GM18909 (cell line): ENCODE measurements at regions not wholly inside any gene's neighbourhood (a gene's known extent, or its start where the extent isn't known, plus 50 kb on each side); places are given as distances from the start of the nearest gene placed in this dataset.

Experiments used
- ATAC-seq: cut with Tn5 transposase; IDR thresholded peaks from one replicate; pipeline ENCODE4 v1.9.1; 2021; ENCODE audit warnings: mild to moderate bottlenecking; ENCODE audit not compliant: unreplicated experiment, poor library complexity

DNA sequence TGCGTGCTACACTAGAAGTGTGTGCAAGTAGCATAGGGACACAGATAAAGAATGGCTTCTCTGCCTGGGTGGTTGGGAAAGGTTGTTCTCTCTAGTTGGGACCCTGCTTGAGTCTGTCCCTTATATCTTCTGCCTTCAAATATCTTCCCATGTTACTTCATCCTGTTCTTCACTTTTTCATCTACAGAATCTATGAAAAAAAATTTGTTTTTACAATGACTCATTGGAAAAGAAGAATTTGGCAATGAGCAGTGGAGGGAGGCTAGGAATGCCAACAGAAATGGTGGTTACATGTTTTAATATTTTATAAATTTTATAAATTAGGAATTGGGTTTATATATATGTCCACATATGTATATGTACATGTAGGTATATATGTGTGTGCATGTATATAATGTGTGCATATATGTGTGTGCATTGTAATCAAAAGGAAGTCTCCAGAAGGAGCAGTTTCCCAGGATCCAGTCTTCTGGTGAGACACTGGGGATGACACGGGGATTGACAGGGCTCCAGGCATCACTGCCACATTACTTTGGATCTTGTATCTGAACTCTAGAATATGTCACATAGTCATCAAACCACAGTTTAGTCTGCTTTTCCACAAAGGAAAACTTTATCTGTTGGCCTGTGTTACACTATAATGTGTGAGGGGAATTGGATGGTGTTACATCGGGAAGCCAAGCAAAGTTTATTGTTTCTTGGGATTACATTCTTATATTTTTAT, 75.3 kb upstream of the RIPOR2 start:
- no peak for ATAC-seq

- ATAC-seq, result no peak
Observed at GRCh38 chr6:25012657-25013056, 76.9 kb upstream of the RIPOR2 start.

DNA sequence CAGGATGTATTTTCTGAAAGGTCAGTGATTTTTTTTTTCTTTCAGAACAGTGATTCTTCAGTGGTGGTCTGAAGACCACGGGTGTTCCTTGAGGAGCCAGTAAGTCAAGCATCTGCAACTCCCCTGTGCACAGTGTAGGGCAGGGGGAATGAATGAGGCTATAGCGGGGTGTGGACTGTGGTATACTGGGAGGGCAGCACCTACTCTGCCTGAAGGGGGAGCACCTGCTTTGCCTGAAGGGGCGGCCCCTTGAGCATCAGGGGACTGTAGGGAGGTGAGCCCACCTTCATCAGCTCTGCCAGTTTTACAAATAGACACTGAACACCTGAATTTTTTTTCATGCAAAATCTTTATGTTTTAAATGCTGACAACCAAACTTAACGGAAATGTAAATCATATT, 77.5 kb upstream of the RIPOR2 start:
- peak; percentile 45 for ATAC-seq

- no peak for ATAC-seq
Observed at GRCh38 chr6:25014369-25014768, 78.6 kb upstream of the RIPOR2 start.

DNA sequence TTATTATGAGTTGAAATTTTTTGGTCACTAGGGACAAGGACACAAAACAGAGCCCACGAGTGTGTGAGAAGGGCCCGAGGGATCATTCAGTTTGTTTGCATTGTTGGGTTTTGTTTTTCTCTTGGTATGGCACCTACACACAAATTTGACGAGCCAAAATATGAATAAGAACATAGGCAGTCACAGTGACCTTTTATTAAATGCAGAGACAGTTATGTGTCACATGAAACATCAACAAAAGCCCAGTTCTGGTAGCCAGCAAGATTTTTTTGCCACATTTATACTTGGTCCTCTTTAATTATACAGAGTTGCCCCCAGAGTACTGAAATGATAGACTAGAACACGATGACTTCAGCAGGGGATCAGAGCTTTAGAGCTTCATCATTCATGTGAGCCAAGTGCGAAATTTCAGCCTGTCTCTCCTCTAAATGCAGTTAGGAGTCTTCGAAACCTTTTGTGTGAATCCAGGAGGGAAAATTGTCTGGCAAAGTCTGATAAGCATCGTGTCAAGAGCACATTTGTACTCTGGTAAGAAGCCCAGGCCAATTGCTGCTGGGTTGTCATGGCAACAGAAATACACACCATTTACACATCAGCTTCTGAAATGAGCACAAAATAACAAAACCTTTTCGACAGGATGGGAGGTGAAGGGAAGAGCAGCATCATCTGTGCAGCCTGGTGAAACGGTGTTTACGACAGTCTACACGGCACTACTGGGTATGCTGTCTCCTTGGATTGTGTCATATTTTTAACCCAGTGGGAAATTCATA, 79.2 kb upstream of the RIPOR2 start:
- ATAC-seq, result no peak

GRCh38 chr6:25016014-25016720, 80.4 kb upstream of the RIPOR2 start:
- ATAC-seq, result no peak

GRCh38 chr6:25017486-25017885, 81.7 kb upstream of the RIPOR2 start:
- no peak for ATAC-seq

- ATAC-seq, result no peak
Observed at GRCh38 chr6:25017932-25018567, 82.3 kb upstream of the RIPOR2 start.

- no peak for ATAC-seq
Observed at GRCh38 chr6:25018568-25018954, 82.8 kb upstream of the RIPOR2 start.

- ATAC-seq, result no peak
Observed at GRCh38 chr6:25022140-25022553, 86.4 kb upstream of the RIPOR2 start.

- no peak for ATAC-seq
Observed at GRCh38 chr6:25023781-25024180, 88.0 kb upstream of the RIPOR2 start.

DNA sequence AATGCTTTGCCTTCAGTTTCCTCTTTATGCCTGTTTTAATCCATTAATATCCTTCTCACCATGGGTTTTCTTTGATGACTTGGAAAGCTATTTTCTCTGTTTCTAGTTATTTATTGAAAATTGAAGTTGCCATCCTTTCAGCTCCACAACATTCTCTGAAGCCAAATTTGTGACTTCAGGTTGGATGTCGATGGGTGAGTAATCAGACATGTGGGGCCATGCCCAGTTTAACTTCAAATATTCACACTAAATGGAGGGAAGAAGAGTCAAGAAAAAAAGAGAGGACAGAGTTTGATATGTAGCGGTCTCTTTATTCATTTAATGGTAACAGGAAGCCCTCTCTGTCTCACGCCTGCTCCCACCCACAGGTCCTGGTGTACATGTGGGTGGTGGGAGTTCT, 89.1 kb upstream of the RIPOR2 start:
- ATAC-seq, result no peak

- no peak for ATAC-seq
Observed at GRCh38 chr6:25025248-25025918, 89.6 kb upstream of the RIPOR2 start.

- ATAC-seq, result no peak
Observed at GRCh38 chr6:25025919-25026301, 90.2 kb upstream of the RIPOR2 start.

DNA sequence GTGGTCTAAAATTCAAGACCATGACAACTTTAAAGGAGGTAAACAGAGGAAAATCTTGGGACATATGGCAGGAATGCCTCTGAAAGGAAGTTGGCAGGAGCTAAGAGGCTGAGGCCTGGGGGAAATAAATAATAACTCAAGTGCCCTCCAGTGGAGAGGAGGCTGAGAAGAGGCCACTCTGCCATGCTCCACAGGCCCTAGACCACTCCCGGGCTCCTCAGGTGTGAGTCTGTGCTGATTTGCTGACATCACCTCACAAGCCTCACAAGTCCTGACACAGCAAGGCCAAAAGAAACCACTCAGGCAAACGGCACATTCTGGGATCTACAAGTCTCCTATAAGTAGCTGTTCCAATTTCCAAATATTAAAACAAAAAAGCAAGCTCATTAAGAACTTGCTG, 91.0 kb upstream of the RIPOR2 start:
- ATAC-seq, result no peak

- ATAC-seq, result peak; percentile 98
Observed at GRCh38 chr6:25027221-25027916, 91.6 kb upstream of the RIPOR2 start.

DNA sequence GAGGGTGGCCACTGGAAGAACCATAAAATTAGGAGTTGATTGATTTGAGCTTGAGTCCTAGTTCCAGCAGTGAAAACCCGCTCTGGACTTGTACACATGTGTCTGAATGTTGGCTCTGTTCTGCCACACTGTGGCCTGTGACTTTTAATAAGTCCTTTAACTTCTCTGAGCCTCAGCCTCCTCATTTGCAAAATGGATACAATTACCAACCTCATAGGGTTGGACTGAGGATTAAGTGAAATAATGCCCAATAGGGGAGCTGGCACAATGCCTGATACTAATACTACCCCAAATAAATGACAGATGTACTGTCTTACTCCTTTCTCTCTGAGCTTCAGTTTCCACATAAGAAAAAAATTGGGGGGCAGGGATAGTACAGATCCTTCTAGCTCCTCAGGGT, 92.6 kb upstream of the RIPOR2 start:
- no peak for ATAC-seq

DNA sequence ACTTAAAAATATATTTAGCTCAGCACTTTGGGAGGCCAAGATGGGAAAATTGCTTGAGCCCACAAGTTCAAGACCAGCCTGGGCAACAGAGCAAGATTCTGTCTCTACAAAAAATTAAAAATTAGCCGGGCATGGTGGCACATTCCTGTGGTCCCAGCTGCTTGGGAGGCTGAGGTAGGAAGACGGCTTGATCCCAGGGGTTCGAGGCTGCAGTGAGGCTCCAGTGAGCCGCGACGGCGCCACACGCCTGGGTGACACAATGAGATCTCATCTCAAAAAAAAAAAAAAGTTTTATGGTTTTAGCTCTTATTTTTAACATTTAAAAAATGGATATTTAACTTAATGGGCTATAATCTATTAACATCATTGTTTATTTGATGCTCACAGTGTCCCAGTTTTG, 97.2 kb upstream of the RIPOR2 start:
- no peak for ATAC-seq

DNA sequence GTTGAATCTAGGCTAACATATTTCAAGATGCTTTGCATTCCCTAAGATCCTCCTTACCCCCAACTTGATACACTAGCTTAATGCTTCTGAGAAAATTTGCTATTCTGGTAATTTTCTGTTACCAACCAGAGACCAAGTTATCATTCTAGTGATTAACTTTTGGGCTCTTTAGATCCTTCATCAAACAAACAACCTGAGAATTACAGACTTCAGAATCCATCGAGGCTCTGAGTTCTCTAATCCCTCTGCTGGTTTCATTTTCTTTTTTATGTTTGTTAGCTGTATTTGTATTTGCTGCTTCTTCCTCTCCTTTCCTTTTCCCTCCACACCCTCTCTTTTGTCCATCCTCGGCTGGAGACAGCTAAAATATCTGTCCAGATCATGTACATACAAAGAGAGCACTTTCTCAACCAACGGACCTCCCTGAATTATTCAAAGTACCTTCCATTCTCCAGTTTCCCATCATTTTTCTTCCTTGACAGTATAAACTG, 98.7 kb upstream of the RIPOR2 start:
- ATAC-seq, result no peak

- ATAC-seq, result peak; percentile 33
Observed at GRCh38 chr6:25035174-25035511, 99.4 kb upstream of the RIPOR2 start.
